HG02973 (cell line): ENCODE measurements at regions not wholly inside any gene's neighbourhood (a gene's known extent, or its start where the extent isn't known, plus 50 kb on each side); places are given as distances from the start of the nearest gene placed in this dataset.
"Not testable (repeated sequence)": the region's sequence is repeated elsewhere in the genome, so short reads cannot be mapped to it uniquely, and the experiment has no call there.

Experiments used
- ATAC-seq: cut with Tn5 transposase; IDR thresholded peaks from one replicate; pipeline ENCODE4 v1.9.1; 2021; ENCODE audit warnings: moderate library complexity; ENCODE audit not compliant: unreplicated experiment

- no peak for ATAC-seq
Measured at GRCh38 chr3:81198216-81198615, 563.2 kb downstream of the GBE1 start.

DNA sequence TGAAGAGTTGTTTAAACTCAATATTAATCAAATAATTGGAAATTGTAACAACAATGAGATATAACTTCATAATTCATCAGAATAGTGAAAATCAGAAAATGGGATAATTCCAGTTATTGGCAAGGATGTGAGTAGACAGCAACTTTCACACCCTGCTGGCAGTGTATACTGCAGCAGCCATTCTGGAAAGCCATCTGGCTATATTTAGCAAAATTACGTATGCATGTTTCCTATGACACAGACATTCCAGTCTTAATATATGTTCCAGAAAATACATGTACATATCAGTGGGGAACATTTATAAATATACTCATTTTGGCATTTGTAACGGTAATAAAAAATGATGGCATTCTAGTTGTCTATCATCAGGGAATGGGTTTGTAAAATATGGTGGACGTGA is 564.1 kb downstream of the GBE1 start:
- no peak for ATAC-seq

GRCh38 chr3:81195478-81195877 is 566.0 kb downstream of the GBE1 start:
- no peak for ATAC-seq

DNA sequence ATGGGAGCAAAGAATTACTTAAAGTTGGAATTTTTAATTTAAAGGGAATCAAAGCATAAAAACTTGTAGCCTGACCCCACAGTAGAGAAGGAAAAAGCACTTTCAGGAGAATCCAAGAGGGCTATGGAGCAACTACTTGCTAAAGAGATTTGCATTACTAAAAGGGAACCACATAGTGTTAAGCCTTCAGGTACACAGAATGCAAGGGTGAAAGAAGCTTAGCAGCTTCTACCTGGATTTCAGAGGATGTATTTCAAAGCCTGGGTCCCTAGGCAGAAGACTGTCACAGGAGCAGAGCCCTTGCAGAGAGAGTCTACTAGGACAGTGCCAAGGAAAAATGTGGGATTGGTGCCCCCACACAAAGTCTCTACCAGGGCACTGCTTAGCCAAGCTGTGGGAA is 575.0 kb downstream of the GBE1 start:
- ATAC-seq, result no peak

GRCh38 chr3:81182086-81182875 is 579.2 kb downstream of the GBE1 start:
- ATAC-seq, result not testable (repeated sequence)

- no peak for ATAC-seq
Measured at GRCh38 chr3:81173514-81173913, 587.9 kb downstream of the GBE1 start.

GRCh38 chr3:81170298-81170697 is 591.1 kb downstream of the GBE1 start:
- no peak for ATAC-seq

GRCh38 chr3:81164806-81165205 is 596.6 kb downstream of the GBE1 start:
- ATAC-seq, result no peak

- no peak for ATAC-seq
Measured at GRCh38 chr3:81161851-81162250, 599.6 kb downstream of the GBE1 start.

GRCh38 chr3:81161100-81161499 is 600.3 kb downstream of the GBE1 start:
- ATAC-seq, result no peak

GRCh38 chr3:81154611-81155143 is 606.8 kb downstream of the GBE1 start:
- no peak for ATAC-seq

- ATAC-seq, result no peak
Measured at GRCh38 chr3:81152156-81152555, 609.3 kb downstream of the GBE1 start.

DNA sequence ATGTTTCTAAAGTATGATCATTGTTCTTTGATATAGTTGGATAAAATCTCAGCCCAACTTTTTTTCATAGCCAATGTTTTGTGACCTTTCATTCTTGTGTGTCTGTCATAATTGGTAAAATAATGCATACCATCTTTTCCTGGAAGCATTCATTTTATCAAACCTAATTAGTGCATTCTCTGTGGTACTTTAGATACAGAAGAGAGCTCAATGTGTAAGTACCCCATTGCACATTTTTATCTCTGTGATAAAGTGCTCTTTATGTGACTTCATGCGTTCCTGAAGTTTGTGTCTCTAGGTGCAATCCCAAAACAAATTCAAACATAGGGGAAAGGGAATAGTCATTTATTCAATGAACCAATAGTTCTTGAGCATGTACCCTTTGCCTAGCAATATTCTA is 628.5 kb downstream of the GBE1 start:
- no peak for ATAC-seq

DNA sequence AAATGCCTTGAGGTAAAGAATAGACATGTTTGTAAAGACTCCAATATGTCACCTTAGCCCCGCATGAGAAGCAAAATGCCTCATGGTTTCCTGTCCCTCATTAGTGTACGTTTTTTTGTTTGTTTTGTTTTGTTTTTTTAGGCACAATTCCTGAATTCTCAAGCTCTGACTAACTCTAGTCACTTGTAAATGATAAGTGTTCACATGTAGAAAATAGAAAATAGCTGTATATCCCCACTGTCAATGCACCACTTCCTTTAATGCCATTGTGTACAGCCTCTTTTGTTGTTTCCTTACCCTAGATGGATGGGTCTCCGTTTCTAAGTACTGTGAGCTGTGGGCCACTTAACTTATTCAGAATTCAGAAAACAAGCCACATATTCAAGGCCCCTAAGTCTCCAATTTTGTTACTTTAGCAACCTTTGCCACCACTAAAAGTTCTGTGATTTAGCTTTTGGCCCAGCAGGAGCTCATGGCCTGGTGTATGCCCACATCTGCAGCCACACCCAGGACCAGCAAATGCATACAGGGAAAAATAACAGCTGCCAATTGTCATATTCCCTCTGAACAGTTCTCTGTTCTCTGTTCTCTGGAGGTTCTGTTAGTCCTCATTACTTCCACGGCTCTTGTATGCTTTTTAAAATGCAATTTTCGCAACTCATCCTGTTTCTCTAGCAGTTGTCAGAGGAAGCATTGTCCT is 655.5 kb downstream of the GBE1 start:
- no peak for ATAC-seq

GRCh38 chr3:81105206-81105605 is 656.2 kb downstream of the GBE1 start:
- ATAC-seq, result no peak

DNA sequence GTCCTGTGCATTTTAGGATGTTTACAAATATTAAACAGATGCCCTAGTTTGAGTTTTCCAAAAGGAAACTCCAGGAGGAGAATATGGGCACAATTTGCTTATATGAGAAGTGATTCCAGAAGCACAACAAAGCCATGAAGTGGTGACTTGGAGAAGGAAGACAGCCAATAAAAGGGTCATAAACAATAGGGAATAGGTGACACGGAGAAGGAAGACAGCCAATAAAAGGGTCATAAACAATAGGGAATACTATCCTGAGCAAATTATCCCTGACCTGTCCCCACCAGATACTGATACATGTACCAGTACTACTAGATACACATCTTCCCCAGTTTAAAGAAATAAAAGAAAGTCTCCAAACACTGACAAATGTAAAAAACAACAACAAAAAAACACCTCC is 663.6 kb downstream of the GBE1 start:
- no peak for ATAC-seq

- no peak for ATAC-seq
Measured at GRCh38 chr3:81095956-81096355, 665.5 kb downstream of the GBE1 start.

DNA sequence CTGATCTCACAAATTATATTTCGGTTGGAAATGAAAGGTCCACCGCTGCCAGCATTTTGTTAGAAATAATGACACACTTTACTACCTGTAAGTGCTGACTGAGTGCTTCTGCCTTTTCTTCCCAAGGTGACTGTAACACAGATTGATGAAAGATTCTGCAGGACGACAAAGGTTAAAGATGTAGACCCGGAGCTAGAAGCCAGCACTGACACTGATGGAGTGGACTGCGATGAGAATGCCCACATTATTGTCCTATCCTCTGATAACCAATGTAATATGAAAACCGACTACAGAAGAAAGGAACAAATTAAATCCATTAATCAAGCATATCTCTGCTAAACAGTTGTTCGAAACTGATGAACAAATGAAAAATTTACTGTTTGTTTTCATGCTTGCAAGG is 666.5 kb downstream of the GBE1 start:
- no peak for ATAC-seq

- ATAC-seq, result no peak
Measured at GRCh38 chr3:81087607-81088006, 673.8 kb downstream of the GBE1 start.

DNA sequence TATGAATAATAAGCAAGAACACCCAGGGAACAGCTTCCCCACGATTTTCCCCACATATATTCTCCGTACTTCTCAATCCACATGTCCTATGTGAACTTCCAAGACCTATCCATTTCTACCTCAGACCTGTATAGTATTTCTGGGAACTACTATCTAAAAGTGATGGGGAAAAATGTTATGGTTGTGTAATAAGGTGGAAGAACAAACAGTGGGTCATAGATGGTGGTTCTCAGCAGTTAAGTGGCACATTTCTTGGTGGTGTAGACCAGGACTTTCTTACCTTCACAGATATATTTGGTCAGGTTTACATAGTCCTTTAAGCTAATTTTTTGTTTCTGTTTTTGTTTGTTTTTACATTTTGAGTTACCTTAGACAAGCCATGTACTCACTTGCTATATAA is 675.1 kb downstream of the GBE1 start:
- no peak for ATAC-seq

GRCh38 chr3:81080608-81081007 is 680.8 kb downstream of the GBE1 start:
- no peak for ATAC-seq

- no peak for ATAC-seq
Measured at GRCh38 chr3:81072591-81072990, 688.9 kb downstream of the GBE1 start.
